ENCODE measurements at regions not wholly inside any gene's neighbourhood (a gene's known extent, or its start where the extent isn't known, plus 50 kb on each side); places are given as distances from the start of the nearest gene placed in this dataset.

DNA sequence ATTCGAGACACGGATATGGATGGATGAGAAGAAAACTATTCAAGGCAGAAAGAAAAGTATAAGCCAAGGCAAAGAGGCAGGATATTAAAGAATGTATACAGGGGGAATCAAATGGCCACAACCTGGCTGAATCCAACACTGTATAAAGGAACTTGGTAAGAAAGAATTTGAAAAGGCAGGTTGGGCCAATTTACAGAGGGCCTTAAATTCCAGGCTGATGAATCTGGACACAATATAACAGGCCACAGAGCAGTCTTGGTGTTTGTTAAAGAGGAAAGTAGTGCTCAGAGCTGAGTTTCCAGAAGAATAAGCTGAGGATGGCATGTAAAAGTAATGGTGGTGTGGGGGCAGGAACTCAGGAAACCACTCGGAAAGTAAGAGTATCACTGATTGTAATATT lies 72.3 kb upstream of the POU2AF2 start:
- no peaks in the 10 kb centered on the region for H3K27me3 ChIP-seq (ENCODE audit: control insufficient read depth in 2 of 2, insufficient read depth in 2 of 2, low read length in 2 of 2)
- no peak overlapping the region for H3K27ac ChIP-seq (ENCODE audit: low read depth in 2 of 2, low read length in 2 of 2)
- no peaks in the 10 kb centered on the region for H3K4me1 ChIP-seq (ENCODE audit: control insufficient read depth in 2 of 2, insufficient read depth in 2 of 2, low read length in 2 of 2)
- H3K9me3 ChIP-seq (ENCODE audit: control insufficient read depth in 2 of 2, low read length in 2 of 2), result no peaks in the 10 kb centered on the region
- no peak overlapping the region for H3K4me3 ChIP-seq (ENCODE audit: low read length in 2 of 2)
- H3K36me3 ChIP-seq (ENCODE audit: control insufficient read depth in 2 of 2, insufficient read depth in 2 of 2, low read length in 2 of 2), result no peaks in the 10 kb centered on the region
- no peak overlapping the region for H3K9ac ChIP-seq (ENCODE audit: low read depth in 1 of 2, low read length in 2 of 2)

DNA sequence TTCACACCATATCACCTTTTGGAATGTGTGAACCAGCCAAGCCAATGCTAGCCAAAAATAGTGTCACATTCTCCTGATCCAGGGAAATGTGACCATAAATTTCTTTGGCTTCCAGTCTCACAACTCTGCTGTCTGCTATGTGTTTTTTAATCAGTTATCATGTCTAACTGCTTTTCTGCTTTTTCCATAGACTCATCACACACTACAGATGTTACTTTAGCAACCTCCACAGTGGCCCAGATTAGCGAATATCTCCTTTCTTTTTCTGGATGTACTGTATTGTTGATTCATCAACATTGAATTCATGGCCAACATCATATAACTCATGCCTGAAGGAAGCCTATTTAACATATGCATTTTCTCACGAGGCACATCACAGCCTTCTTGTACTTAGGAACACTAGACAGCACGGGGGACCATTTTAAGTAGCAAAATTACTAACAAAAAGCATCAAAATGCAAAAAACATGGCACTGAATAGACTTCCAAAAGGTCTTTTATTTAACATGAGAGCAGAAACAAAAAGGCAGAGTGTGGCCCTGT lies 73.1 kb upstream of the POU2AF2 start:
- Histone ChIP-seq H3K9me3 (ENCODE audit: control insufficient read depth in 2 of 2, low read length in 2 of 2) (no peaks in the 10 kb centered on the region), H3K27me3 (ENCODE audit: control insufficient read depth in 2 of 2, insufficient read depth in 2 of 2, low read length in 2 of 2) (no peaks in the 10 kb centered on the region), H3K4me1 (ENCODE audit: control insufficient read depth in 2 of 2, insufficient read depth in 2 of 2, low read length in 2 of 2) (no peaks in the 10 kb centered on the region), H3K36me3 (ENCODE audit: control insufficient read depth in 2 of 2, insufficient read depth in 2 of 2, low read length in 2 of 2) (no peaks in the 10 kb centered on the region), H3K27ac (ENCODE audit: low read depth in 2 of 2, low read length in 2 of 2) (no peak overlapping the region), H3K9ac (ENCODE audit: low read depth in 1 of 2, low read length in 2 of 2) (no peak overlapping the region), H3K4me3 (ENCODE audit: low read length in 2 of 2) (no peak overlapping the region)

DNA sequence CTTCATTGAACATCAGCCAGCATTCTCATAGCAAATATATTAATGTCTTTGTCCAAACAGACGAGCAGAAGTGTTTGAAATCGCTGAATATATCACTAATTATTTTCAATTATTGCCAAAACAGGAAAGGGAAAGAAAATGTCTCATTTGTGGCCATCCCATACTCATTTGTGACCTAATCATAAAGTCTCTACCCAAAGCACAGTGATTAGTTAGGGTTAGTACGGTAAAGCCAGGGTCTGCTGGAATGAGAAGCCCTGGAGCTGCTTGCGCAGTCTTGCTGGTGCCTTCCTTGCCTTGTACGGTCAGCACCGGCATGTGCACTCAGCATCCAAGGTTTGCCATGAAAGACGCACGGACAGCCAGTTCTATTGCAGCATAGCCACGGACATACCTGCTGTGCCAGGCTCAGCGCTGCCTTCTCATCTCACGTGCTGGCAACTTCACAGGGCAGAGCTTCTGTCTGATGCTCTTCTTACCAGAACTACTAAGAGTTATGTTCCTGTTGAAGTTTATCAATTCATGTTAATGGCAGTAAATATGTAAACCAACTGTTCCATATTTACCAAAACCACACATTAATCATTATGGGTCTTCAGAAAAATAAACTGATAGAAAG lies 74.7 kb upstream of the POU2AF2 start:
- H3K4me1 ChIP-seq (ENCODE audit: control insufficient read depth in 2 of 2, insufficient read depth in 2 of 2, low read length in 2 of 2), result no peaks in the 10 kb centered on the region
- no peaks in the 10 kb centered on the region for H3K9me3 ChIP-seq (ENCODE audit: control insufficient read depth in 2 of 2, low read length in 2 of 2)
- H3K27ac ChIP-seq (ENCODE audit: low read depth in 2 of 2, low read length in 2 of 2), result no peak overlapping the region
- H3K27me3 ChIP-seq (ENCODE audit: control insufficient read depth in 2 of 2, insufficient read depth in 2 of 2, low read length in 2 of 2), result no peaks in the 10 kb centered on the region
- H3K4me3 ChIP-seq (ENCODE audit: low read length in 2 of 2), result no peak overlapping the region
- no peaks in the 10 kb centered on the region for H3K36me3 ChIP-seq (ENCODE audit: control insufficient read depth in 2 of 2, insufficient read depth in 2 of 2, low read length in 2 of 2)
- no peak overlapping the region for H3K9ac ChIP-seq (ENCODE audit: low read depth in 1 of 2, low read length in 2 of 2)

DNA sequence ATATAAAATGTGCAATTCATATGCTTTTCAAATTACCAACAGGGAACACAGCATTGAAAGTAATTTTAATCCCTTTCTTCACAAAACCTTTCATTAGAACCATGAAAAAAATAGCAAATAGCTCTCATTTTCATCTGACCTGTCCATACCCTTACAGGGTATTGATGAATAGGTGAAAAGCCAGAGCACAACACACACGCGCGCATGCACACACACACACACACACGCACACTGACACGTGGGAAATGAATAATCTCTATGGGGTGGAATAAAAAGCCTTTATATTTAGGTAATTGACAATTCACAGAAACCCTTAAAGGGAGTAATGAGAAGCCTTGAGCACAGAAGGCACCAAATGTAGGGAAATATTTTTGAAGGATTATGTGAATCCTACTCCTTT lies 76.2 kb upstream of the POU2AF2 start:
- Histone ChIP-seq H3K9me3 (ENCODE audit: control insufficient read depth in 2 of 2, low read length in 2 of 2) (no peaks in the 10 kb centered on the region), H3K4me3 (ENCODE audit: low read length in 2 of 2) (no peak overlapping the region), H3K27ac (ENCODE audit: low read depth in 2 of 2, low read length in 2 of 2) (no peak overlapping the region), H3K36me3 (ENCODE audit: control insufficient read depth in 2 of 2, insufficient read depth in 2 of 2, low read length in 2 of 2) (no peaks in the 10 kb centered on the region), H3K27me3 (ENCODE audit: control insufficient read depth in 2 of 2, insufficient read depth in 2 of 2, low read length in 2 of 2) (no peaks in the 10 kb centered on the region), H3K4me1 (ENCODE audit: control insufficient read depth in 2 of 2, insufficient read depth in 2 of 2, low read length in 2 of 2) (no peaks in the 10 kb centered on the region), H3K9ac (ENCODE audit: low read depth in 1 of 2, low read length in 2 of 2) (no peak overlapping the region)

DNA sequence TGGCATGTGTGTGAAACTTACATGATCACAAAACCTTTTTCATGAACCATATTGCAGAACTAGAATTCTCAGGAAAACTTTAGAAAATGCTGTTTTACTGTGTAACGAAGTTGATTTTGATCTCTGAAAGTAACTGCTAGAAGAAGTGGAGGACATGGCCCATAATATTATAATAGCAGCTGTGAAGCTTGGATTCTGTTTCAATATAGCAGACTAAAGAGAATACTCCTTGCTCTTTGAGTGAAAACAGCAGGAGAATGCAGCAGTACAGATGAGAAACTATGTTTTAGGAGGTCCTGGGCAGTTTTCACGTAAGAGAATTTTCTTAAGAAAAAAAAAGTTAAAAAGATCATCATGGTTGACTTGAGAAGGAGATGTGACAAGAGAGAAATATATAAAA lies 76.7 kb upstream of the POU2AF2 start:
- Histone ChIP-seq H3K27me3 (ENCODE audit: control insufficient read depth in 2 of 2, insufficient read depth in 2 of 2, low read length in 2 of 2) (no peaks in the 10 kb centered on the region), H3K27ac (ENCODE audit: low read depth in 2 of 2, low read length in 2 of 2) (no peak overlapping the region), H3K4me1 (ENCODE audit: control insufficient read depth in 2 of 2, insufficient read depth in 2 of 2, low read length in 2 of 2) (no peaks in the 10 kb centered on the region), H3K4me3 (ENCODE audit: low read length in 2 of 2) (no peak overlapping the region), H3K36me3 (ENCODE audit: control insufficient read depth in 2 of 2, insufficient read depth in 2 of 2, low read length in 2 of 2) (no peaks in the 10 kb centered on the region), H3K9me3 (ENCODE audit: control insufficient read depth in 2 of 2, low read length in 2 of 2) (no peaks in the 10 kb centered on the region), H3K9ac (ENCODE audit: low read depth in 1 of 2, low read length in 2 of 2) (no peak overlapping the region)

DNA sequence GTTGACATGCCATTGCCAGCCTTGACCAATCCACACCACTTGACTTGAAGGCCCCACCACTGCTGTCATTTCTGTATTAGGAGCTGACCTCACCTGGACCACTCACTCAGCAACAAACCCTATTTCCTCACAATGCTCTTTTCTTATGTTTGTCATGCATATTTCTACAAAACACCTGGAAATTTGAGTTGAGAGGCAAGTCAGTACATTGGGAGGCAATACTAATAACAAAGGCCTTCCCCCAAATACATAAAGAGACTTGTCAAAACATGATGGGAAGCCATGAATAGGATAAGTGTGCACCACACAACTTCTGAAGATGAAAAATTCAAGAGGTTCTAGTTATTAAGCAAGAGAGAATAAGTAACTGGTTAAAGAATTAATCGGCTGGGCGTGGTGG lies 77.9 kb upstream of the POU2AF2 start:
- Histone ChIP-seq H3K9me3 (ENCODE audit: control insufficient read depth in 2 of 2, low read length in 2 of 2) (no peaks in the 10 kb centered on the region), H3K27me3 (ENCODE audit: control insufficient read depth in 2 of 2, insufficient read depth in 2 of 2, low read length in 2 of 2) (no peaks in the 10 kb centered on the region), H3K4me1 (ENCODE audit: control insufficient read depth in 2 of 2, insufficient read depth in 2 of 2, low read length in 2 of 2) (no peaks in the 10 kb centered on the region), H3K4me3 (ENCODE audit: low read length in 2 of 2) (no peak overlapping the region), H3K36me3 (ENCODE audit: control insufficient read depth in 2 of 2, insufficient read depth in 2 of 2, low read length in 2 of 2) (no peaks in the 10 kb centered on the region), H3K9ac (ENCODE audit: low read depth in 1 of 2, low read length in 2 of 2) (no peak overlapping the region), H3K27ac (ENCODE audit: low read depth in 2 of 2, low read length in 2 of 2) (no peak overlapping the region)

DNA sequence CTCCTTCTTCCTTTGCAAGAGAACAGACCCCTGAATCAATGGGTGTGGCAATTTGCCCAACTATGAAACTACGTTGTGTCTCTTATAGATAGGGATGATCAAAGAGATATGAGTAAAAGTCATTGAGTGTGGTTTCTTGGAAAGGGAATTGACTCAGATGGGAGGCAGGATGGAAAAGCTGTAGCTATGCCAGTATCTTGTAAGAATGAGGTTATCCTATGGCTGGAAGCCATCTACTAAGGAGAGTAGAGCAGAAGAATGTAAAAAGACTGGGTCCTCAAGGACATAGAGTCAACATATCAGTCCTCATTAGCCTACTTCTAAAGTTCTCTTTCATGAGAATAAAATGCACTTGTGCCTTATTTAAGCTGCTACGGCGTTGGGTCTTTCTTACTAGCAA lies 78.9 kb upstream of the POU2AF2 start:
- H3K9me3 ChIP-seq (ENCODE audit: control insufficient read depth in 2 of 2, low read length in 2 of 2), result no peaks in the 10 kb centered on the region
- H3K9ac ChIP-seq (ENCODE audit: low read depth in 1 of 2, low read length in 2 of 2), result no peak overlapping the region
- H3K4me1 ChIP-seq (ENCODE audit: control insufficient read depth in 2 of 2, insufficient read depth in 2 of 2, low read length in 2 of 2), result no peaks in the 10 kb centered on the region
- no peaks in the 10 kb centered on the region for H3K27me3 ChIP-seq (ENCODE audit: control insufficient read depth in 2 of 2, insufficient read depth in 2 of 2, low read length in 2 of 2)
- no peaks in the 10 kb centered on the region for H3K36me3 ChIP-seq (ENCODE audit: control insufficient read depth in 2 of 2, insufficient read depth in 2 of 2, low read length in 2 of 2)
- no peak overlapping the region for H3K4me3 ChIP-seq (ENCODE audit: low read length in 2 of 2)
- H3K27ac ChIP-seq (ENCODE audit: low read depth in 2 of 2, low read length in 2 of 2), result no peak overlapping the region

DNA sequence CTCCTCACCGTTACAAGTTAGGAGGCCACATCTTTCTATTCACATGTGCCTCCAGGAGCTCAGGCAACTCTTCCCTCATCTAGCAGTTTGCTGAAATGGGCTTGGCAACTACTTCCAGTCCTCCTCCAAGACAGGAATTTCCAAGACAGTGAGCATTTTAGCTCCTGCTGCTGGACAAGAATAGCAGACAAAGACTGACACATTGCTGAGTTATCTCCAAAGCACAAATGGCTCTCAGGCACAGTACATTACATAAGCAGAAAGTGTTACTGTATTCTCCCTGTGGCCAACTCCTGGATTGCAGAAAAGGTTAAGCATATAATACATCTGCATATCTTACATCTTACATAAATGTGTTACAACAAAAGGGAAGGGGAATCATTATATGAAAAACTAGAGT lies 83.2 kb upstream of the POU2AF2 start:
- H3K4me3 ChIP-seq (ENCODE audit: low read length in 2 of 2), result no peak overlapping the region
- H3K27ac ChIP-seq (ENCODE audit: low read depth in 2 of 2, low read length in 2 of 2), result no peak overlapping the region
- H3K9me3 ChIP-seq (ENCODE audit: control insufficient read depth in 2 of 2, low read length in 2 of 2), result no peaks in the 10 kb centered on the region
- no peaks in the 10 kb centered on the region for H3K4me1 ChIP-seq (ENCODE audit: control insufficient read depth in 2 of 2, insufficient read depth in 2 of 2, low read length in 2 of 2)
- H3K27me3 ChIP-seq (ENCODE audit: control insufficient read depth in 2 of 2, insufficient read depth in 2 of 2, low read length in 2 of 2), result no peaks in the 10 kb centered on the region
- no peaks in the 10 kb centered on the region for H3K36me3 ChIP-seq (ENCODE audit: control insufficient read depth in 2 of 2, insufficient read depth in 2 of 2, low read length in 2 of 2)
- no peak overlapping the region for H3K9ac ChIP-seq (ENCODE audit: low read depth in 1 of 2, low read length in 2 of 2)

DNA sequence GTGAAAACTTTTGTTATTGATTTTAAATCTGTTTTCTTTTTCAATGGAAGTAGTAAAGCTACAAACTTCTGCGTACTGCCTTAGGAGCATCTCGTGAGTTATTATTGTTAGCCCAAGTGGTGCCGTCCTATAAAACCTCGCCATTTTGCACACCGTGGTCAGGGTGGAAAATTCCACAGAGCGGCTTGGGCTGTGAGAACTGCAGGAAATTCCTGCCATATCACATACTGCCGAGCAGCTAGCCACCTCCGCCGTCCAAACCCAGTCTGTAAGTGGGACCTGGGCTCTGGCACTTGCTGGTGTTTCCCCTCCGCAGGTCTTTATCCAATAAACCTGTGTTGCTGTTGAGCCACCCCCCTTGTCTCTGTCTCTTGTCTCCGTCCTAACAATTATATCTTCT lies 88.0 kb upstream of the POU2AF2 start:
- Histone ChIP-seq H3K27me3 (ENCODE audit: control insufficient read depth in 2 of 2, insufficient read depth in 2 of 2, low read length in 2 of 2) (no peaks in the 10 kb centered on the region), H3K36me3 (ENCODE audit: control insufficient read depth in 2 of 2, insufficient read depth in 2 of 2, low read length in 2 of 2) (no peaks in the 10 kb centered on the region), H3K4me1 (ENCODE audit: control insufficient read depth in 2 of 2, insufficient read depth in 2 of 2, low read length in 2 of 2) (no peaks in the 10 kb centered on the region), H3K9ac (ENCODE audit: low read depth in 1 of 2, low read length in 2 of 2) (no peak overlapping the region), H3K4me3 (ENCODE audit: low read length in 2 of 2) (no peak overlapping the region), H3K9me3 (ENCODE audit: control insufficient read depth in 2 of 2, low read length in 2 of 2) (no peaks in the 10 kb centered on the region), H3K27ac (ENCODE audit: low read depth in 2 of 2, low read length in 2 of 2) (no peak overlapping the region)

DNA sequence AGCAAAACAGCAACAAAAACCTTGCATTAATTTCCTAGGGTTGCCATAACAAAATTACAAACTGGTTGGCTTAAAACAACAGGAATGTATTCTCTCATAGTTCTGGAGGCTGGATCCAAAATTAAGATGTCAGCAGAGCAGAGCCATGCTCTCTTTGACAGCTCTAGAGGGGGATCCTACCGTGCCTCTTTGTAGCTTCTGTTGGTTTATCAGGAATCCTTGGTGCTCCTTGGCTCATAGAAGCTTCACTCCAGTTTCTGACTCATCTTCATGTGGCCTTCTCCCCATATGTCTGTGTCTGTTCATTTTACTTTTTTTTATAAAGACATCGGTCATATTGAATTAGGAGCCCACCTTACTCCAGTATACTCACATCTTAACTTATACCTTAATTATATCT lies 90.5 kb upstream of the POU2AF2 start:
- Histone ChIP-seq H3K9me3 (ENCODE audit: control insufficient read depth in 2 of 2, low read length in 2 of 2) (no peaks in the 10 kb centered on the region), H3K27me3 (ENCODE audit: control insufficient read depth in 2 of 2, insufficient read depth in 2 of 2, low read length in 2 of 2) (no peaks in the 10 kb centered on the region), H3K36me3 (ENCODE audit: control insufficient read depth in 2 of 2, insufficient read depth in 2 of 2, low read length in 2 of 2) (no peaks in the 10 kb centered on the region), H3K4me1 (ENCODE audit: control insufficient read depth in 2 of 2, insufficient read depth in 2 of 2, low read length in 2 of 2) (no peaks in the 10 kb centered on the region), H3K9ac (ENCODE audit: low read depth in 1 of 2, low read length in 2 of 2) (no peak overlapping the region), H3K4me3 (ENCODE audit: low read length in 2 of 2) (no peak overlapping the region), H3K27ac (ENCODE audit: low read depth in 2 of 2, low read length in 2 of 2) (no peak overlapping the region)

DNA sequence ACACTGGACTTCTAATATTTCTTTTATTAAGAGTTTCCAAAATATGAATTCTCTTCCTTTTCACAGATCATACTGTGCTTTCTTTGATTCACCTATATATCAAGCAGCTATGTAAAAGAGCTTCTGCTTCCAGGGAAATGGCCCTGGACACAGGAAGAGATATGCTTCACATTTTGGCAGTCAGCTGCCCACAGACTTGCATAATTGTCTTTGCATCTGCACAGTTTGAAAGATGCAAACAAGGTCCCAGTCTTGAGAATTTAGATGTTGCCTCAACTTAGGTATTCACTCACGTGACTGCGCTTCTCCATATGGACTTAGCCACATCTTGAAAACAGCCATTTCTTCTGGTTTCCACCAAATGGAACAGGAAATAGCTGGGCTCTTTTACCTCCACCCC lies 92.3 kb upstream of the POU2AF2 start:
- H3K4me3 ChIP-seq (ENCODE audit: low read length in 2 of 2), result no peak overlapping the region

More for the DNA sequence above, 92.3 kb upstream of the POU2AF2 start:
- Histone ChIP-seq H3K9ac (ENCODE audit: low read depth in 1 of 2, low read length in 2 of 2) (no peak overlapping the region), H3K36me3 (ENCODE audit: control insufficient read depth in 2 of 2, insufficient read depth in 2 of 2, low read length in 2 of 2) (no peaks in the 10 kb centered on the region), H3K27ac (ENCODE audit: low read depth in 2 of 2, low read length in 2 of 2) (no peak overlapping the region), H3K4me1 (ENCODE audit: control insufficient read depth in 2 of 2, insufficient read depth in 2 of 2, low read length in 2 of 2) (no peaks in the 10 kb centered on the region), H3K27me3 (ENCODE audit: control insufficient read depth in 2 of 2, insufficient read depth in 2 of 2, low read length in 2 of 2) (no peaks in the 10 kb centered on the region), H3K9me3 (ENCODE audit: control insufficient read depth in 2 of 2, low read length in 2 of 2) (no peaks in the 10 kb centered on the region)
